CD4-positive, alpha-beta memory T cell (primary cell): ENCODE measurements at regions not wholly inside any gene's neighbourhood (a gene's known extent, or its start where the extent isn't known, plus 50 kb on each side); places are given as distances from the start of the nearest gene placed in this dataset.

ENCODE experiments used
- CTCF ChIA-PET: fragments of 350-600 bp; sonication (Branson Sonifier 250); formaldehyde crosslinking; loops from one replicate; lab custom pipeline; 2021; ENCODE audit warnings: inconsistent platforms; ENCODE audit not compliant: partially characterized antibody; lab: Charles Lee
- POLR2A ChIA-PET: fragments of 350-600 bp; sonication (Branson Sonifier 250); formaldehyde crosslinking; loops from one replicate; lab custom pipeline; 2021; ENCODE audit not compliant: partially characterized antibody; lab: Charles Lee
- DNase-seq, 5 donors: peaks; one replicate each; pipeline versions ENCODE4 v3.0.0 to v3.0.0-alpha.2; 2020 to 2022; ENCODE audit warnings: mixed read lengths in 1 of 5
- H3K27ac ChIP-seq: one replicate; pipeline ENCODE4 v1.7.0; 2013; ENCODE audit warnings: low read depth, low read length
- H3K27me3 ChIP-seq: 2 replicates; pipeline ENCODE4 v1.7.0; 2013; ENCODE audit warnings: mild to moderate bottlenecking, low read length, moderate library complexity; ENCODE audit not compliant: insufficient read depth
- H3K36me3 ChIP-seq: 2 replicates; pipeline ENCODE4 v1.7.0; 2013; ENCODE audit warnings: mild to moderate bottlenecking, low read length, moderate library complexity; ENCODE audit not compliant: insufficient read depth
- H3K4me1 ChIP-seq: 2 replicates; pipeline ENCODE4 v1.7.0; 2013; ENCODE audit warnings: mild to moderate bottlenecking, low read length, moderate library complexity; ENCODE audit not compliant: insufficient read depth
- H3K4me3 ChIP-seq, 2 donors: one replicate each; pipeline ENCODE4 v1.7.0; 2013; ENCODE audit warnings: low read length in 2 of 2, mild to moderate bottlenecking in 1 of 2
- H3K9me3 ChIP-seq, 2 donors: one replicate each; pipeline ENCODE4 v1.7.0; 2013; ENCODE audit warnings: low read length in 2 of 2, control low read depth in 1 of 2; ENCODE audit not compliant: control insufficient read depth in 1 of 2
- H3K27ac Mint-ChIP-seq, 7 donors: one replicate each; pipeline ENCODE4 v1.8.0; 2020 to 2021; ENCODE audit warnings: mixed read lengths in 7 of 7, mild to moderate bottlenecking in 6 of 7, inconsistent platforms in 3 of 7, moderate library complexity in 3 of 7
- H3K27me3 Mint-ChIP-seq, 2 donors: one replicate each; pipeline ENCODE4 v1.8.0; 2020 to 2021; ENCODE audit warnings: mixed read lengths in 2 of 2
- H3K36me3 Mint-ChIP-seq, 2 donors: one replicate each; pipeline ENCODE4 v1.8.0; 2020 to 2021; ENCODE audit warnings: mixed read lengths in 2 of 2, inconsistent platforms in 1 of 2, mild to moderate bottlenecking in 1 of 2
- H3K4me1 Mint-ChIP-seq, 4 donors: one replicate each; pipeline ENCODE4 v1.8.0; 2020 to 2021; ENCODE audit warnings: mixed read lengths in 4 of 4, mild to moderate bottlenecking in 1 of 4
- H3K4me3 Mint-ChIP-seq, 8 donors: one replicate each; pipeline ENCODE4 v1.8.0; 2020 to 2021; ENCODE audit warnings: mixed read lengths in 8 of 8, mild to moderate bottlenecking in 7 of 8, moderate library complexity in 6 of 8, inconsistent platforms in 3 of 8
- H3K9me3 Mint-ChIP-seq, 8 donors: one replicate each; pipeline ENCODE4 v1.8.0; 2020 to 2021; ENCODE audit warnings: mixed read lengths in 8 of 8, mild to moderate bottlenecking in 5 of 8, inconsistent platforms in 3 of 8, moderate library complexity in 1 of 8
- intact Hi-C: fragments of 100-400 bp; cut with micrococcal nuclease; formaldehyde crosslinking; loops from one replicate; pipeline ENCODE4 v1.15.1; 2023

DNA sequence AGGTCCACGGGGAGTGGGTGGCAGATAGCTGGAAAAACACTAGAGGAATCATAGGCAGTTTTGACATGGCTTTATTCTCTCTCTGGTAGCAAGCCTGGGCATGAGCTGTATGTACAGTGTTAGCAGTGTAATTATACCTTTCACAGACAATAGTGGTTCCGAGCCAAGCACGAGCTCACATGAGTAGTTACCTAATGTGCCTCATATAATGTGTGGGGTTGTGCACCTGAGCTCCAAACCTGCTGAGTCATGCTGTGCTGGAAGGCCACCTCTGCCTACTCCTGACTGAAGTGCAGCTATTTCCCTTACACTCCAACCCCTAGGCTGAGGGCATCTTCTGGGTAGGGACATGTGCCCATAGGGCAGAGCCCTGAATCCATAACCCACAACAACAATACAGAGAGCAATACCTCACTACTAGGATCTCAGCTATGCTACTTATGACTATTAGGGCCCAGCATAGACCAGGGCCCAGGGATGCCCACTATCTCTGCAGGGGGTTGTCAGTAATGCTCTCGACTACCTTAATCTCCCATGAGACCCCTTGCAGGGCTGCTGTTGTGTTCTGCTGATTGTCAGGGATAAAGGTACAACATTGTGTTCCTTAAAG is 432.1 kb downstream of the DYNC2H1 start:
- Mint-ChIP-seq H3K9me3 (peaks cover 0 to 16% (median 10%) of the 10 kb centered on the region in 8 donors), H3K4me3 (no peak overlapping the region), H3K4me1 (no peaks in the 10 kb centered on the region), H3K36me3 (no peaks in the 10 kb centered on the region), H3K27ac (no peak overlapping the region), H3K27me3 (peaks cover 0 to 3% of the 10 kb centered on the region in 2 donors)
- no peaks in the 10 kb centered on the region for H3K27me3 ChIP-seq
- intact Hi-C loops, result no loop called here
- POLR2A ChIA-PET, result no interaction called here
- DNase-seq, result peak in 1 of 5 donors; percentile 0
- H3K4me1 ChIP-seq, result no peaks in the 10 kb centered on the region
- H3K9me3 ChIP-seq, result peaks cover 0 to 8% of the 10 kb centered on the region in 2 donors
- H3K36me3 ChIP-seq, result no peaks in the 10 kb centered on the region
- no peak overlapping the region for H3K4me3 ChIP-seq
- CTCF ChIA-PET, result no interaction called here
- no peak overlapping the region for H3K27ac ChIP-seq

DNA sequence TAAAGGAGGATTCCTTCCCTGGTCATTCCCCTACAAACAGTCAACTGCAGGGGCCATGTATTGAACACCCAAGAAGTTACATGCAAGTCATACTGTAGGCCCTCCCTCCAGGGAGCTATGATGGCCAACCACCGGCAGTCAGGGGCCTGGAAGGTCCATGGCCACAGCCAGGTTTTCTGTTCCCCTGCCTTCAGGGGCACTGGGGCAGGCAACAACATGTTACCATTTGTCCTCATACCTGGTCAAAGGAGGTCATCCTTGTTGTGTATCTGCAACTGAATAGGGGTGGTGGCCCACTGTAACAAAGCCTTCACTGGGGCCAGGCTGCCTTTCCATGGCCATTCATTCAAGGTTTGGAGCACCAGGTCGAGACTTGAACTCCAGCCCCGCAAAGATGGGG is 433.6 kb downstream of the DYNC2H1 start:
- Histone ChIP-seq H3K4me1 (no peaks in the 10 kb centered on the region), H3K27me3 (no peaks in the 10 kb centered on the region), H3K4me3 (no peak overlapping the region), H3K9me3 (peaks cover 0 to 8% of the 10 kb centered on the region in 2 donors), H3K27ac (no peak overlapping the region), H3K36me3 (no peaks in the 10 kb centered on the region)
- no peaks in the 10 kb centered on the region for H3K27me3 Mint-ChIP-seq
- H3K9me3 Mint-ChIP-seq, result peaks cover 0 to 16% (median 10%) of the 10 kb centered on the region in 8 donors
- intact Hi-C loops, result no loop called here
- H3K4me1 Mint-ChIP-seq, result no peaks in the 10 kb centered on the region
- DNase-seq, result no peak
- ChIA-PET POLR2A (no interaction called here), CTCF (no interaction called here)
- no peak overlapping the region for H3K4me3 Mint-ChIP-seq
- H3K27ac Mint-ChIP-seq, result no peak overlapping the region
- no peaks in the 10 kb centered on the region for H3K36me3 Mint-ChIP-seq

- H3K9me3 Mint-ChIP-seq, result peaks cover 0 to 16% (median 10%) of the 10 kb centered on the region in 8 donors
- no peak overlapping the region for H3K27ac Mint-ChIP-seq
- no peaks in the 10 kb centered on the region for H3K4me1 Mint-ChIP-seq
- H3K9me3 ChIP-seq, result peaks cover 0 to 8% of the 10 kb centered on the region in 2 donors
- no peak overlapping the region for H3K4me3 ChIP-seq
- H3K4me1 ChIP-seq, result no peaks in the 10 kb centered on the region
- no peaks in the 10 kb centered on the region for H3K36me3 Mint-ChIP-seq
- POLR2A ChIA-PET, result no interaction called here
- no peak for DNase-seq
- no peaks in the 10 kb centered on the region for H3K27me3 ChIP-seq
- H3K36me3 ChIP-seq, result no peaks in the 10 kb centered on the region
- CTCF ChIA-PET, result no interaction called here
- H3K4me3 Mint-ChIP-seq, result no peak overlapping the region
- intact Hi-C loops, result no loop called here
- H3K27ac ChIP-seq, result no peak overlapping the region
- no peaks in the 10 kb centered on the region for H3K27me3 Mint-ChIP-seq
Observed at GRCh38 chr11:103543456-103543855, 434.2 kb downstream of the DYNC2H1 start.

DNA sequence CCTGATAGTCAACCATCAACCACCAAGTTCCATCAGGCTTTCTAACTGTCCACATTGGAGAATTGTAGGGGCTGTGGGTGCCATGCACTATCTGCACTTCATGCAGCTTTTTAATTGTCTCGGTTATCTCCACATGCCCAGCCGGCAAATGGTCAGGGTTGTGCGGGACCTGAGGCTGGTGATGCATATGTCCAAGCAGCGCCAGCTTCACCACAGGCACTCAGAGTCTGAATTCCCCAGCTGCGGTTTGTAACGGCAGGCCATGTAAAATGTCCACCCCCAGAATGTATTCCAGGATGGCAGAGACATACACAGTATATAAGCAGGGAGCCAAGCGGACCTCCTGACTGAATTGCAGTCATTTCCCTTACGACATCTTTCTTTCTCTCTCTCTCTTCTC is 435.6 kb downstream of the DYNC2H1 start:
- CTCF ChIA-PET, result no interaction called here
- H3K4me3 ChIP-seq, result no peak overlapping the region
- Mint-ChIP-seq H3K36me3 (no peaks in the 10 kb centered on the region), H3K4me3 (no peak overlapping the region), H3K4me1 (no peaks in the 10 kb centered on the region), H3K27ac (no peak overlapping the region), H3K27me3 (no peaks in the 10 kb centered on the region), H3K9me3 (peaks cover 0 to 16% (median 10%) of the 10 kb centered on the region in 8 donors)
- no peak overlapping the region for H3K27ac ChIP-seq
- intact Hi-C loops, result no loop called here
- no peaks in the 10 kb centered on the region for H3K36me3 ChIP-seq
- POLR2A ChIA-PET, result no interaction called here
- H3K4me1 ChIP-seq, result no peaks in the 10 kb centered on the region
- H3K9me3 ChIP-seq, result peaks cover 0 to 8% of the 10 kb centered on the region in 2 donors
- DNase-seq, result no peak
- no peaks in the 10 kb centered on the region for H3K27me3 ChIP-seq

GRCh38 chr11:103545551-103545950 is 436.3 kb downstream of the DYNC2H1 start:
- no peaks in the 10 kb centered on the region for H3K4me1 Mint-ChIP-seq
- no peaks in the 10 kb centered on the region for H3K36me3 Mint-ChIP-seq
- DNase-seq, result no peak
- no peaks in the 10 kb centered on the region for H3K36me3 ChIP-seq
- intact Hi-C loops, result no loop called here
- no peak overlapping the region for H3K4me3 ChIP-seq
- H3K27ac ChIP-seq, result no peak overlapping the region
- H3K4me3 Mint-ChIP-seq, result no peak overlapping the region
- H3K9me3 ChIP-seq, result peaks cover 0 to 7% of the 10 kb centered on the region in 2 donors
- H3K27me3 Mint-ChIP-seq, result no peaks in the 10 kb centered on the region
- ChIA-PET POLR2A (no interaction called here), CTCF (no interaction called here)
- no peaks in the 10 kb centered on the region for H3K4me1 ChIP-seq
- H3K9me3 Mint-ChIP-seq, result peaks cover 0 to 13% (median 9%) of the 10 kb centered on the region in 8 donors
- no peaks in the 10 kb centered on the region for H3K27me3 ChIP-seq
- H3K27ac Mint-ChIP-seq, result no peak overlapping the region

- no peak for DNase-seq
- Histone ChIP-seq H3K9me3 (peaks cover 0 to 3% of the 10 kb centered on the region in 2 donors), H3K36me3 (no peaks in the 10 kb centered on the region), H3K27me3 (no peaks in the 10 kb centered on the region), H3K4me3 (no peak overlapping the region), H3K27ac (no peak overlapping the region), H3K4me1 (no peaks in the 10 kb centered on the region)
- ChIA-PET CTCF (no interaction called here), POLR2A (no interaction called here)
- no peak overlapping the region for H3K4me3 Mint-ChIP-seq
- peaks cover 0 to 6% (median 4%) of the 10 kb centered on the region in 8 donors for H3K9me3 Mint-ChIP-seq
- H3K27ac Mint-ChIP-seq, result no peak overlapping the region
- H3K36me3 Mint-ChIP-seq, result no peaks in the 10 kb centered on the region
- intact Hi-C loops, result no loop called here
- no peaks in the 10 kb centered on the region for H3K4me1 Mint-ChIP-seq
- no peaks in the 10 kb centered on the region for H3K27me3 Mint-ChIP-seq
Observed at GRCh38 chr11:103546236-103546635, 437.0 kb downstream of the DYNC2H1 start.

DNA sequence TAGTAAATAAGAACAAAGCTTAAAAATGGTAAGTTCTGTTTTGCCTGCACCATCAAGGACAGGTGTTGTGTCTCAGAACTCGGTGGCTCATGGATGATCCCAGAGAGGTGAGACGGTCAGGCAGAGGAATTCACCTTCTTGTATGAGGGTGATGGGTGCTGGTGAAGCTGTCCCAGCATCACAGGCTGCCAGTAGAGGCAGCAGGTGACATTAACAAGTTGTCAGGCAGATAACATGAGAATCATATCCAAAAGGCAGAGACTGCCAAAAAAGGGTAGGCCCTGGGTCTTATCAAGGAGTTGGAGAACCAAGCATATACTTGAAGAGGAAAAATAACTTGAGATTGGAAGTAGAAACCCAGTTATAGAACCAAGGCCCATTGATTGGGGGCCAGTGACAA is 437.8 kb downstream of the DYNC2H1 start:
- Histone ChIP-seq H3K36me3 (no peaks in the 10 kb centered on the region), H3K4me1 (no peaks in the 10 kb centered on the region), H3K27me3 (no peaks in the 10 kb centered on the region), H3K9me3 (no peaks in the 10 kb centered on the region), H3K4me3 (no peak overlapping the region), H3K27ac (no peak overlapping the region)
- Mint-ChIP-seq H3K4me3 (no peak overlapping the region), H3K4me1 (no peaks in the 10 kb centered on the region), H3K27me3 (peaks cover 0 to 2% of the 10 kb centered on the region in 2 donors), H3K9me3 (peaks cover 0 to 3% (median 0%) of the 10 kb centered on the region in 8 donors), H3K36me3 (no peaks in the 10 kb centered on the region), H3K27ac (no peak overlapping the region)
- POLR2A ChIA-PET, result no interaction called here
- CTCF ChIA-PET, result no interaction called here
- intact Hi-C loops, result no loop called here
- no peak for DNase-seq
